Right lobe of liver (tissue), 4 donors: ENCODE measurements at regions not wholly inside any gene's neighbourhood (a gene's known extent, or its start where the extent isn't known, plus 50 kb on each side); places are given as distances from the start of the nearest gene placed in this dataset.

ENCODE experiments used
- CTCF ChIP-seq, 4 donors: fragments of 200-600 bp in 3 of 4; fragments of 450-650 bp in 1 of 4; IDR thresholded peaks; one replicate each; pipeline versions ENCODE4 v1.5.1 to v1.8.0; 2016 to 2022; ENCODE audit warnings: antibody characterized with exemption in 4 of 4, mild to moderate bottlenecking in 2 of 4
- POLR2A ChIP-seq: fragments of 450-650 bp; IDR thresholded peaks from one replicate; pipeline ENCODE4 v1.6.1; 2017; ENCODE audit warnings: antibody characterized with exemption, mild to moderate bottlenecking
- donor health status: DM: no; HTN: no; CAD: no.
- donor health status: DM: no; HTN: no; CAD: no.
- donor health status: DM: no; HTN: yes; CAD: no.

GRCh38 chrX:128676651-128677050 is 624.4 kb upstream of the ACTRT1 start:
- TF ChIP-seq CTCF (IDR thresholded peaks at IDR 0.05) (no peak), POLR2A (no peak)
